HepG2 (cell line): ENCODE measurements at regions not wholly inside any gene's neighbourhood (a gene's known extent, or its start where the extent isn't known, plus 50 kb on each side); places are given as distances from the start of the nearest gene placed in this dataset.
A peak's percentile ranks its signal among the peaks of the same experiment; 100 is the strongest.

ENCODE experiments used
- ARNTL ChIP-seq: sonication (generic); formaldehyde crosslinking; IDR thresholded peaks from 2 replicates; pipeline ENCODE4 v1.4.0; 2020; ENCODE audit warnings: mild to moderate bottlenecking, missing genetic modification reagents
- FOXA1 ChIP-seq, 2 experiments: fragments of 450-650 bp in 1 of 2; sonication (generic) in 1 of 2; formaldehyde crosslinking in 1 of 2; IDR thresholded peaks; 2 replicates each; pipeline versions ENCODE4 v1.4.0 to v1.6.1; 2016 to 2020; ENCODE audit warnings: missing genetic modification reagents in 1 of 2
- JUNB ChIP-seq: sonication (generic); formaldehyde crosslinking; IDR thresholded peaks from 2 replicates; pipeline ENCODE4 v1.8.0; 2022; ENCODE audit warnings: missing genetic modification reagents, mild to moderate bottlenecking, borderline replicate concordance
- MED1 ChIP-seq: sonication (generic); formaldehyde crosslinking; IDR thresholded peaks from 2 replicates; pipeline ENCODE4 v1.4.0; 2020; ENCODE audit warnings: missing genetic modification reagents
- REL ChIP-seq: sonication (generic); formaldehyde crosslinking; conservative IDR thresholded peaks from 2 replicates; pipeline ENCODE4 v1.8.0; 2022; ENCODE audit warnings: mild to moderate bottlenecking, missing genetic modification reagents, moderate library complexity
- RXRB ChIP-seq: IDR thresholded peaks from 2 replicates; pipeline ENCODE4 v1.6.1; 2016; ENCODE audit warnings: borderline replicate concordance, missing genetic modification reagents, missing compliant biosample characterization
- SNAI1 ChIP-seq: sonication (generic); formaldehyde crosslinking; IDR thresholded peaks from 2 replicates; pipeline ENCODE4 v1.5.0; 2020; ENCODE audit warnings: mild to moderate bottlenecking, missing genetic modification reagents, borderline replicate concordance
- SOX13 ChIP-seq, 3 experiments: fragments of 450-650 bp in 1 of 3; sonication (generic) in 1 of 3; formaldehyde crosslinking in 1 of 3; IDR thresholded peaks in 2 of 3; conservative IDR thresholded peaks in 1 of 3; 2 replicates each; pipeline versions ENCODE4 v1.5.0 to v1.6.1; 2016 to 2020; ENCODE audit warnings: antibody characterized with exemption in 1 of 3, mild to moderate bottlenecking in 1 of 3, missing compliant biosample characterization in 1 of 3, missing genetic modification reagents in 1 of 3, moderate library complexity in 1 of 3
- TCF12 ChIP-seq, 2 experiments: fragments of 450-650 bp in 1 of 2; sonication (generic) in 1 of 2; formaldehyde crosslinking in 1 of 2; IDR thresholded peaks; 2 replicates each; pipeline versions ENCODE4 v1.6.1 to v1.8.0; 2017 to 2022; ENCODE audit warnings: antibody characterized with exemption in 1 of 2, mild to moderate bottlenecking in 1 of 2, missing genetic modification reagents in 1 of 2, moderate library complexity in 1 of 2
- TGIF2 ChIP-seq: IDR thresholded peaks from 2 replicates; pipeline ENCODE4 v1.6.1; 2016; ENCODE audit warnings: control low read depth, missing compliant biosample characterization
- ZBTB20 ChIP-seq: sonication (generic); formaldehyde crosslinking; IDR thresholded peaks from 2 replicates; pipeline ENCODE4 v1.8.1; 2023; ENCODE audit warnings: missing genetic modification reagents, low read depth, mild to moderate bottlenecking, borderline replicate concordance
- ZFAT ChIP-seq: sonication (generic); formaldehyde crosslinking; conservative IDR thresholded peaks from 2 replicates; pipeline ENCODE4 v1.8.1; 2023; ENCODE audit warnings: missing genetic modification reagents, inconsistent platforms
- ZNF34 ChIP-seq: sonication (generic); formaldehyde crosslinking; IDR thresholded peaks from 2 replicates; pipeline ENCODE4 v1.4.0; 2020; ENCODE audit warnings: mild to moderate bottlenecking, missing genetic modification reagents, borderline replicate concordance
- ZNF382 ChIP-seq: sonication (generic); formaldehyde crosslinking; IDR thresholded peaks from 2 replicates; pipeline ENCODE4 v1.5.0; 2020; ENCODE audit warnings: missing genetic modification reagents, mild to moderate bottlenecking, borderline replicate concordance
- ZNF430 ChIP-seq: sonication (generic); formaldehyde crosslinking; IDR thresholded peaks from 2 replicates; pipeline ENCODE4 v1.9.0; 2021; ENCODE audit warnings: mild to moderate bottlenecking, missing genetic modification reagents
- ZNF451 ChIP-seq: sonication (generic); formaldehyde crosslinking; IDR thresholded peaks from 2 replicates; pipeline ENCODE4 v1.5.0; 2020; ENCODE audit warnings: mild to moderate bottlenecking, missing genetic modification reagents
- ZNF569 ChIP-seq: sonication (generic); formaldehyde crosslinking; IDR thresholded peaks from 2 replicates; pipeline ENCODE4 v1.5.0; 2020; ENCODE audit warnings: mild to moderate bottlenecking, missing genetic modification reagents, moderate library complexity, borderline replicate concordance
- ZNF749 ChIP-seq: sonication (generic); formaldehyde crosslinking; IDR thresholded peaks from 2 replicates; pipeline ENCODE4 v1.8.0; 2022; ENCODE audit warnings: mild to moderate bottlenecking, missing genetic modification reagents, moderate library complexity, borderline replicate concordance
- TF ChIP-seq, protein P1 (sequence below): sonication (generic); formaldehyde crosslinking; IDR thresholded peaks from 2 replicates; pipeline ENCODE4 v1.4.0; 2020; ENCODE audit warnings: missing genetic modification reagents
- TF ChIP-seq, protein P2 (sequence below): sonication (generic); formaldehyde crosslinking; IDR thresholded peaks from 2 replicates; pipeline ENCODE4 v1.9.0; 2021; ENCODE audit warnings: missing genetic modification reagents, mild to moderate bottlenecking, borderline replicate concordance
- TF ChIP-seq, protein P3 (sequence below): sonication (generic); formaldehyde crosslinking; IDR thresholded peaks from 2 replicates; pipeline ENCODE4 v1.4.0; 2020; ENCODE audit warnings: mild to moderate bottlenecking, missing genetic modification reagents, borderline replicate concordance
- TF ChIP-seq, protein P4 (sequence below): IDR thresholded peaks from 2 replicates; pipeline ENCODE4 v1.6.1; 2016; ENCODE audit warnings: missing biosample characterization, missing genetic modification reagents, low read depth

DNA sequence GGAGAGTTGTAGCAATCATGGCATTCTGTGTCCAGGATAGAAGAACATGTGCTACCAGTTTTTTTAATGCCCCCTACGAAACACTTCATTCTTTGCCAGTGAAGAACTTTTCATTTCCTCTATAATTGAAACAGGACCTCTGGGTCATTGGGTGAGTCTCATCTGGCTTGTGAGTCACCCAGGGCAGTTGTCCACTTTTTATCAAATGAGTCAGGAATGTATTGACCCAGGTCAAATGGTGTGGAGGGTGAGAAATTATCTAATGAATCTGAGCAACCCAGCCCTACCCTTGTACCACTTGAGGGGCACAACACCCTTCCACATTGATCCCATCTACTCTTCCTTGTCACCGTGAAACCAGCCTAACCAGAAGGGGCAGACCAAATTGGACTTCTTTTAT, 417.3 kb upstream of the PROX1 start (continued):
- TF ChIP-seq, protein P1, sequence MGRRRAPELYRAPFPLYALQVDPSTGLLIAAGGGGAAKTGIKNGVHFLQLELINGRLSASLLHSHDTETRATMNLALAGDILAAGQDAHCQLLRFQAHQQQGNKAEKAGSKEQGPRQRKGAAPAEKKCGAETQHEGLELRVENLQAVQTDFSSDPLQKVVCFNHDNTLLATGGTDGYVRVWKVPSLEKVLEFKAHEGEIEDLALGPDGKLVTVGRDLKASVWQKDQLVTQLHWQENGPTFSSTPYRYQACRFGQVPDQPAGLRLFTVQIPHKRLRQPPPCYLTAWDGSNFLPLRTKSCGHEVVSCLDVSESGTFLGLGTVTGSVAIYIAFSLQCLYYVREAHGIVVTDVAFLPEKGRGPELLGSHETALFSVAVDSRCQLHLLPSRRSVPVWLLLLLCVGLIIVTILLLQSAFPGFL = no peak
- no peak for TF ChIP-seq ZNF382
- TF ChIP-seq, protein P2, sequence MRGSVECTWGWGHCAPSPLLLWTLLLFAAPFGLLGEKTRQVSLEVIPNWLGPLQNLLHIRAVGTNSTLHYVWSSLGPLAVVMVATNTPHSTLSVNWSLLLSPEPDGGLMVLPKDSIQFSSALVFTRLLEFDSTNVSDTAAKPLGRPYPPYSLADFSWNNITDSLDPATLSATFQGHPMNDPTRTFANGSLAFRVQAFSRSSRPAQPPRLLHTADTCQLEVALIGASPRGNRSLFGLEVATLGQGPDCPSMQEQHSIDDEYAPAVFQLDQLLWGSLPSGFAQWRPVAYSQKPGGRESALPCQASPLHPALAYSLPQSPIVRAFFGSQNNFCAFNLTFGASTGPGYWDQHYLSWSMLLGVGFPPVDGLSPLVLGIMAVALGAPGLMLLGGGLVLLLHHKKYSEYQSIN (CRISPR knock-in tag) = no peak
- no peak for TF ChIP-seq ZNF34 (CRISPR knock-in tag)
- no peak for TF ChIP-seq ZFAT (CRISPR knock-in tag)
- TF ChIP-seq RXRB (CRISPR knock-in tag) = peak; percentile 46; the same call in 1 of the 2 replicates
- TF ChIP-seq ZNF749 (CRISPR knock-in tag) = no peak
- no peak for TF ChIP-seq SNAI1 (CRISPR knock-in tag)
- no peak for TF ChIP-seq SOX13 (IDR thresholded peaks at IDR 0.05)
- no peak for TF ChIP-seq SOX13 (CRISPR knock-in tag; conservative IDR thresholded peaks at IDR 0.05 in 1 of 2, IDR thresholded peaks at IDR 0.05 in 1 of 2)
- TF ChIP-seq FOXA1 (IDR thresholded peaks at IDR 0.05) = no peak
- TF ChIP-seq FOXA1 (CRISPR knock-in tag; IDR thresholded peaks at IDR 0.05) = no peak
- TF ChIP-seq ZNF569 = no peak
- TF ChIP-seq TCF12 (IDR thresholded peaks at IDR 0.05) = no peak
- TF ChIP-seq TCF12 (CRISPR knock-in tag; IDR thresholded peaks at IDR 0.05) = no peak
- TF ChIP-seq JUNB (CRISPR knock-in tag) = no peak
- no peak for TF ChIP-seq ARNTL
- no peak for TF ChIP-seq ZNF451 (CRISPR knock-in tag)
- TF ChIP-seq, protein P3, sequence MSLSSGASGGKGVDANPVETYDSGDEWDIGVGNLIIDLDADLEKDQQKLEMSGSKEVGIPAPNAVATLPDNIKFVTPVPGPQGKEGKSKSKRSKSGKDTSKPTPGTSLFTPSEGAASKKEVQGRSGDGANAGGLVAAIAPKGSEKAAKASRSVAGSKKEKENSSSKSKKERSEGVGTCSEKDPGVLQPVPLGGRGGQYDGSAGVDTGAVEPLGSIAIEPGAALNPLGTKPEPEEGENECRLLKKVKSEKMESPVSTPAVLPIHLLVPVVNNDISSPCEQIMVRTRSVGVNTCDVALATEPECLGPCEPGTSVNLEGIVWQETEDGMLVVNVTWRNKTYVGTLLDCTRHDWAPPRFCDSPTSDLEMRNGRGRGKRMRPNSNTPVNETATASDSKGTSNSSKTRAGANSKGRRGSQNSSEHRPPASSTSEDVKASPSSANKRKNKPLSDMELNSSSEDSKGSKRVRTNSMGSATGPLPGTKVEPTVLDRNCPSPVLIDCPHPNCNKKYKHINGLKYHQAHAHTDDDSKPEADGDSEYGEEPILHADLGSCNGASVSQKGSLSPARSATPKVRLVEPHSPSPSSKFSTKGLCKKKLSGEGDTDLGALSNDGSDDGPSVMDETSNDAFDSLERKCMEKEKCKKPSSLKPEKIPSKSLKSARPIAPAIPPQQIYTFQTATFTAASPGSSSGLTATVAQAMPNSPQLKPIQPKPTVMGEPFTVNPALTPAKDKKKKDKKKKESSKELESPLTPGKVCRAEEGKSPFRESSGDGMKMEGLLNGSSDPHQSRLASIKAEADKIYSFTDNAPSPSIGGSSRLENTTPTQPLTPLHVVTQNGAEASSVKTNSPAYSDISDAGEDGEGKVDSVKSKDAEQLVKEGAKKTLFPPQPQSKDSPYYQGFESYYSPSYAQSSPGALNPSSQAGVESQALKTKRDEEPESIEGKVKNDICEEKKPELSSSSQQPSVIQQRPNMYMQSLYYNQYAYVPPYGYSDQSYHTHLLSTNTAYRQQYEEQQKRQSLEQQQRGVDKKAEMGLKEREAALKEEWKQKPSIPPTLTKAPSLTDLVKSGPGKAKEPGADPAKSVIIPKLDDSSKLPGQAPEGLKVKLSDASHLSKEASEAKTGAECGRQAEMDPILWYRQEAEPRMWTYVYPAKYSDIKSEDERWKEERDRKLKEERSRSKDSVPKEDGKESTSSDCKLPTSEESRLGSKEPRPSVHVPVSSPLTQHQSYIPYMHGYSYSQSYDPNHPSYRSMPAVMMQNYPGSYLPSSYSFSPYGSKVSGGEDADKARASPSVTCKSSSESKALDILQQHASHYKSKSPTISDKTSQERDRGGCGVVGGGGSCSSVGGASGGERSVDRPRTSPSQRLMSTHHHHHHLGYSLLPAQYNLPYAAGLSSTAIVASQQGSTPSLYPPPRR (CRISPR knock-in tag) = 0 out of 2 replicates have a peak, but pooled peaks have one; percentile 27
- TF ChIP-seq TGIF2 (CRISPR knock-in tag) = no peak
- TF ChIP-seq ZNF430 (CRISPR knock-in tag) = no peak
- TF ChIP-seq REL (CRISPR knock-in tag) = no peak
- TF ChIP-seq ZBTB20 (CRISPR knock-in tag) = no peak
- TF ChIP-seq MED1 (CRISPR knock-in tag) = no peak
- TF ChIP-seq, protein P4, sequence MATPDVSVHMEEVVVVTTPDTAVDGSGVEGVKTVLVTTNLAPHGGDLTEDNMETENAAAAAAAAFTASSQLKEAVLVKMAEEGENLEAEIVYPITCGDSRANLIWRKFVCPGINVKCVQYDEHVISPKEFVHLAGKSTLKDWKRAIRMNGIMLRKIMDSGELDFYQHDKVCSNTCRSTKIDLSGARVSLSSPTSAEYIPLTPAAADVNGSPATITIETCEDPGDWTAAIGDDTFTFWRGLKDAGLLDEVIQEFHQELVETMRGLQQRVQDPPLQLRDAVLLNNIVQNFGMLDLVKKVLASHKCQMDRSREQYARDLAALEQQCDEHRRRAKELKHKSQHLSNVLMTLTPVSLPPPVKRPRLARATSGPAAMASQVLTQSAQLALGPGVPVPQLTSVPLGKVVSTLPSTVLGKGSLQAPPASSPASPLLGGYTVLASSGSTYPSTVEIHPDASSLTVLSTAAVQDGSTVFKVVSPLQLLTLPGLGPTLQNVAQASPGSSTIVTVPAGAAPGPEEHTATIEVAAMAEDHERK (CRISPR knock-in tag) = no peak
